OCI-LY7 (cell line): ENCODE measurements at regions not wholly inside any gene's neighbourhood (a gene's known extent, or its start where the extent isn't known, plus 50 kb on each side); places are given as distances from the start of the nearest gene placed in this dataset.

Experiments used
- BruUV-seq: library from RNA; stranded (reverse); fragments of 400-500 nt; replicated peaks from 2 replicates; lab custom pipeline; 2021; lab: Mats Ljungman, UMichigan
- CTCF ChIA-PET: fragments of 300-600 bp; sonication (Branson Sonifier 250); formaldehyde crosslinking; loops from one replicate; lab custom pipeline; 2022; ENCODE audit warnings: antibody characterized with exemption; ENCODE audit not compliant: unreplicated experiment; lab: Charles Lee
- POLR2A ChIA-PET: fragments of 300-600 bp; sonication (Branson Sonifier 250); formaldehyde crosslinking; loops from one replicate; lab custom pipeline; 2022; ENCODE audit warnings: antibody characterized with exemption; lab: Charles Lee
- DNase-seq: peaks from one replicate; pipeline ENCODE4 v3.0.0-alpha.2; 2015; ENCODE audit warnings: low spot score
- H2AFZ ChIP-seq: fragments of 200-600 bp; sonication (generic), shearing (Covaris generic); 2 replicates; pipeline ENCODE4 v1.6.1; 2014; ENCODE audit warnings: mild to moderate bottlenecking, antibody characterized with exemption, low read length, moderate library complexity
- H3K27ac ChIP-seq: fragments of 200-600 bp; sonication (generic); 2 replicates; pipeline ENCODE4 v1.5.1; 2014; ENCODE audit warnings: mixed run types, low read depth, mild to moderate bottlenecking, moderate library complexity, low read length, inconsistent platforms; ENCODE audit not compliant: poor library complexity, severe bottlenecking
- H3K36me3 ChIP-seq: fragments of 200-600 bp; sonication (generic); 2 replicates; pipeline ENCODE4 v1.6.1; 2014; ENCODE audit warnings: mild to moderate bottlenecking, antibody characterized with exemption, low read length, moderate library complexity, mixed read lengths; ENCODE audit not compliant: insufficient read depth
- H3K4me1 ChIP-seq: fragments of 200-600 bp; sonication (generic); 2 replicates; pipeline ENCODE4 v1.5.1; 2014; ENCODE audit warnings: mild to moderate bottlenecking, low read length; ENCODE audit not compliant: insufficient read depth, poor library complexity, severe bottlenecking
- H3K4me2 ChIP-seq: fragments of 200-600 bp; sonication (generic); 2 replicates; pipeline ENCODE4 v1.6.1; 2014; ENCODE audit warnings: mild to moderate bottlenecking, low read length
- H3K4me3 ChIP-seq: fragments of 200-600 bp; sonication (generic); 2 replicates; pipeline ENCODE4 v1.5.1; 2014; ENCODE audit warnings: mild to moderate bottlenecking, low read depth, low read length; ENCODE audit not compliant: poor library complexity, severe bottlenecking
- H3K79me2 ChIP-seq: fragments of 200-600 bp; sonication (generic); 2 replicates; pipeline ENCODE4 v1.6.1; 2016; ENCODE audit warnings: low read depth, mild to moderate bottlenecking, low read length, moderate library complexity, mixed read lengths; ENCODE audit not compliant: insufficient read depth
- H3K9me2 ChIP-seq: fragments of 200-600 bp; sonication (generic); 2 replicates; pipeline ENCODE4 v1.6.1; 2016; ENCODE audit warnings: mild to moderate bottlenecking, low read length, mixed read lengths; ENCODE audit not compliant: insufficient read depth
- H3K9me3 ChIP-seq: fragments of 200-600 bp; sonication (generic); 2 replicates; pipeline ENCODE4 v1.6.1; 2014; ENCODE audit warnings: mild to moderate bottlenecking, mixed run types, low read length, mixed read lengths
- H4K20me1 ChIP-seq: fragments of 200-600 bp; sonication (generic); 2 replicates; pipeline ENCODE4 v1.6.1; 2014; ENCODE audit warnings: mild to moderate bottlenecking, antibody characterized with exemption, low read length, moderate library complexity, mixed read lengths; ENCODE audit not compliant: insufficient read depth
- CTCF ChIP-seq: fragments of 200-600 bp; sonication (generic); conservative IDR thresholded peaks from 2 replicates; pipeline ENCODE4 v1.5.1; 2014; ENCODE audit warnings: mild to moderate bottlenecking, antibody characterized with exemption, low read length, moderate library complexity, mixed read lengths
- EZH2phosphoT487 ChIP-seq: fragments of 200-600 bp; sonication (generic); IDR thresholded peaks from 2 replicates; pipeline ENCODE4 v1.6.1; 2018; ENCODE audit warnings: low read depth, borderline replicate concordance, mild to moderate bottlenecking, mixed run types, antibody characterized with exemption, low read length, moderate library complexity, mixed read lengths
- intact Hi-C: fragments of 100-400 bp; cut with micrococcal nuclease; formaldehyde crosslinking; loops from one replicate; pipeline ENCODE4 v1.10.0; 2022; ENCODE audit not compliant: unreplicated experiment

GRCh38 chr10:123298583-123298982, 144.4 kb downstream of the BUB3 start:
- BruUV-seq, result no TSS peak
- Histone ChIP-seq H3K9me3 (no peaks in the 10 kb centered on the region), H4K20me1 (no peaks in the 10 kb centered on the region), H3K27ac (no peak overlapping the region), H2AFZ (no peak overlapping the region), H3K9me2 (no peaks in the 10 kb centered on the region), H3K79me2 (no peaks in the 10 kb centered on the region), H3K36me3 (no peaks in the 10 kb centered on the region), H3K4me3 (no peak overlapping the region), H3K4me1 (no peaks in the 10 kb centered on the region), H3K4me2 (no peak overlapping the region)
- ChIA-PET POLR2A (no interaction called here), CTCF (no interaction called here)
- TF ChIP-seq EZH2phosphoT487 (no peak), CTCF (no peak)
- intact Hi-C loops, result no loop called here
- no peak for DNase-seq

- Histone ChIP-seq H3K79me2 (no peaks in the 10 kb centered on the region), H3K4me1 (no peaks in the 10 kb centered on the region), H3K4me2 (no peak overlapping the region), H3K4me3 (no peak overlapping the region), H3K9me2 (no peaks in the 10 kb centered on the region), H3K9me3 (no peaks in the 10 kb centered on the region), H3K27ac (no peak overlapping the region), H4K20me1 (no peaks in the 10 kb centered on the region), H3K36me3 (no peaks in the 10 kb centered on the region), H2AFZ (no peak overlapping the region)
- intact Hi-C loops, result no loop called here
- ChIA-PET CTCF (no interaction called here), POLR2A (no interaction called here)
- DNase-seq, result no peak
- TF ChIP-seq CTCF (no peak), EZH2phosphoT487 (no peak)
- BruUV-seq, result no TSS peak
These were observed 145.4 kb downstream of the BUB3 start for GRCh38 chr10:123299598-123299997.

- H3K4me1 ChIP-seq, result no peaks in the 10 kb centered on the region
- ChIA-PET POLR2A (interaction anchor here (0.6 to 0.7 kb wide), 3 partner anchors 110 to 982 kb away, joined by 3 to 5 read pairs (median 3); no protein-coding TSS in a partner anchor), CTCF (no interaction called here)
- intact Hi-C loops, result no loop called here
- H2AFZ ChIP-seq, result no peak overlapping the region
- H3K36me3 ChIP-seq, result no peaks in the 10 kb centered on the region
- no peak overlapping the region for H3K27ac ChIP-seq
- no peak for DNase-seq
- no TSS peak for BruUV-seq
- no peak overlapping the region for H3K4me2 ChIP-seq
- TF ChIP-seq CTCF, result no peak
- no peak for TF ChIP-seq EZH2phosphoT487
- no peaks in the 10 kb centered on the region for H3K9me3 ChIP-seq
- H3K79me2 ChIP-seq, result no peaks in the 10 kb centered on the region
- H4K20me1 ChIP-seq, result no peaks in the 10 kb centered on the region
- no peaks in the 10 kb centered on the region for H3K9me2 ChIP-seq
- H3K4me3 ChIP-seq, result no peak overlapping the region
These were observed 147.1 kb downstream of the BUB3 start for GRCh38 chr10:123301077-123301857.
